Psoas muscle (tissue), 7 donors: ENCODE measurements at regions not wholly inside any gene's neighbourhood (a gene's known extent, or its start where the extent isn't known, plus 50 kb on each side); places are given as distances from the start of the nearest gene placed in this dataset.

Source experiments
- ATAC-seq, 4 donors: fragments of 200-7000 bp; cut with Tn5 transposase; one replicate each; pipeline ENCODE4 v1.9.1; 2020; ENCODE audit warnings: moderate library complexity in 3 of 4, mild to moderate bottlenecking in 2 of 4
- DNase-seq, 2 donors: peaks; one replicate each; pipeline ENCODE4 v3.0.0-alpha.2; 2020
- H3K27ac ChIP-seq: fragments of 200-600 bp; one replicate; pipeline ENCODE4 v1.8.0; 2022
- H3K27me3 ChIP-seq, 3 donors: fragments of 200-600 bp in 1 of 3; one replicate each; pipeline versions ENCODE4 v1.6.1 to v1.8.0; 2013 to 2022; ENCODE audit warnings: low read length in 2 of 3, mild to moderate bottlenecking in 2 of 3, moderate library complexity in 1 of 3; ENCODE audit not compliant: insufficient read depth in 3 of 3
- H3K36me3 ChIP-seq, 2 donors: fragments of 200-600 bp in 1 of 2; one replicate each; pipeline versions ENCODE4 v1.6.1 to v1.8.0; 2013 to 2022; ENCODE audit warnings: low read depth in 1 of 2, mild to moderate bottlenecking in 1 of 2, moderate library complexity in 1 of 2; ENCODE audit not compliant: insufficient read depth in 1 of 2
- H3K4me1 ChIP-seq: fragments of 200-600 bp; one replicate; pipeline ENCODE4 v1.8.0; 2022
- H3K4me3 ChIP-seq: fragments of 200-600 bp; one replicate; pipeline ENCODE4 v1.8.0; 2022; ENCODE audit warnings: mild to moderate bottlenecking
- H3K9me3 ChIP-seq: fragments of 200-600 bp; one replicate; pipeline ENCODE4 v1.8.0; 2022
- WGBS, 3 donors: extraction: QIAGEN DNeasy Blood & Tissue Kit; methylation state at CpG; one replicate each; pipeline versions ENCODE4 v1.1.6 to v1.1.7; 2013; 5-methylcytosine and 5-hydroxymethylcytosine counted together
- intact Hi-C, 2 donors: fragments of 100-400 bp; cut with DNase I; formaldehyde crosslinking; loops; one replicate each; pipeline versions ENCODE4 v1.11.0 to v1.14.2; 2022
- TF ChIP-seq, protein P1 (sequence below): fragments of 200-600 bp; IDR thresholded peaks from one replicate; pipeline ENCODE4 v1.8.0; 2022; ENCODE audit warnings: antibody characterized with exemption
- donor health status: healthy with polysubstance abuse.
- donor health status: DM: no; HTN: no; CAD: no; lungs with moderate emphysema.
- donor health status: Bipolar disorder and iron deficiency.
- donor health status: healthy.
- donor health status: DM: yes; HTN: yes; CAD: no.
- donor health status: DM: no; HTN: no; CAD: no.
- donor health status: DM: yes; HTN: yes; CAD: no.

DNA sequence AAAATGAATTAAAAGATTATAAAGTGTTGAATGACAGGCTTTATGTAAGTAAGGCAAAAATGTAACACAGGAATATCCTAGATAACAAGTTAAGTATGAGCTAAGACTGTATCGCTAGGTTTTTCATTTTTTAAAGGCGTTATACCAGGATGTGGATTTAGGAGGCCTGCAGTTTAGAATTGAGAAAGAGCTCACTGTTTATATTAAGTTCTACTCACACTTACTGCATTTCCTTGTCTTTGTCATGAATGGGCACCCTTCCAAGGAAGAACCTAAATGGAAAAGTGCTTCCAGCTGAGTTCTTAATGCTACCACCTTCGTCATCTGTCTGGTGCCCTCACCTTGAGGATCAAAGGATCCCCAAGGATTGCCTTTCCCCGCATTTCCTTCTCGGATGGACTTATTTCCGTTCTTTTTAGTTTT, 148.7 kb downstream of the SOX4 start:
- no peak for DNase-seq
- no peak overlapping the region for H3K27ac ChIP-seq
- TF ChIP-seq, protein P1, sequence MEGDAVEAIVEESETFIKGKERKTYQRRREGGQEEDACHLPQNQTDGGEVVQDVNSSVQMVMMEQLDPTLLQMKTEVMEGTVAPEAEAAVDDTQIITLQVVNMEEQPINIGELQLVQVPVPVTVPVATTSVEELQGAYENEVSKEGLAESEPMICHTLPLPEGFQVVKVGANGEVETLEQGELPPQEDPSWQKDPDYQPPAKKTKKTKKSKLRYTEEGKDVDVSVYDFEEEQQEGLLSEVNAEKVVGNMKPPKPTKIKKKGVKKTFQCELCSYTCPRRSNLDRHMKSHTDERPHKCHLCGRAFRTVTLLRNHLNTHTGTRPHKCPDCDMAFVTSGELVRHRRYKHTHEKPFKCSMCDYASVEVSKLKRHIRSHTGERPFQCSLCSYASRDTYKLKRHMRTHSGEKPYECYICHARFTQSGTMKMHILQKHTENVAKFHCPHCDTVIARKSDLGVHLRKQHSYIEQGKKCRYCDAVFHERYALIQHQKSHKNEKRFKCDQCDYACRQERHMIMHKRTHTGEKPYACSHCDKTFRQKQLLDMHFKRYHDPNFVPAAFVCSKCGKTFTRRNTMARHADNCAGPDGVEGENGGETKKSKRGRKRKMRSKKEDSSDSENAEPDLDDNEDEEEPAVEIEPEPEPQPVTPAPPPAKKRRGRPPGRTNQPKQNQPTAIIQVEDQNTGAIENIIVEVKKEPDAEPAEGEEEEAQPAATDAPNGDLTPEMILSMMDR, result no peak
- no peaks in the 10 kb centered on the region for H3K9me3 ChIP-seq
- no peaks in the 10 kb centered on the region for H3K4me1 ChIP-seq
- no peaks in the 10 kb centered on the region for H3K36me3 ChIP-seq
- intact Hi-C loops, result no loop called here
- 78 to 82% (median 82%) methylated on average over 6 of the region's 6 CpGs for WGBS, 3 donors
- no peaks in the 10 kb centered on the region for H3K27me3 ChIP-seq
- ATAC-seq, result no peak
- no peak overlapping the region for H3K4me3 ChIP-seq

DNA sequence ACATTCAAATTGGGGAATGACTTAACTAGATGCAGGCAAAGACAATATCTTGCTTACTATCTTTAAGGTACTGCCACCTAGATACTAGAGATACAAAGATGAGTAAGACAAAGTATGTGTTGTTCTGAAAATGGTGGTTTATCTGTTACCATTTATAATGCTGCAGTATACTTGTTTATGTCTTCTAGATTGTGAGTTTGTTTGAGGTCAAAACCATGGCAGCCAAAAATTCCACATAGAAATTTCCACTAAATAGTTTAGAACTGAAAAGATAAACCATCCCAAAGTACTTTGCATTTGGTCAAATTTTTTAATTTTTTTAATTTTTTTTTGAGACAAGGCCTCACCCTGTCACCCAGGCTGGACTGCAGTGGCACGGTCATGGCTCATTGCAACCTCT, 150.8 kb downstream of the SOX4 start:
- H3K4me3 ChIP-seq, result no peak overlapping the region
- TF ChIP-seq, protein P1, result no peak
- H3K4me1 ChIP-seq, result no peaks in the 10 kb centered on the region
- no peaks in the 10 kb centered on the region for H3K9me3 ChIP-seq
- H3K27me3 ChIP-seq, result no peaks in the 10 kb centered on the region
- H3K36me3 ChIP-seq, result no peaks in the 10 kb centered on the region
- H3K27ac ChIP-seq, result no peak overlapping the region
- intact Hi-C loops, result no loop called here
- ATAC-seq (no peak), DNase-seq (no peak)
- 90 to 98% (median 92%) methylated on average over 1 of the region's 1 CpG for whole genome bisulfite sequencing, 3 donors

DNA sequence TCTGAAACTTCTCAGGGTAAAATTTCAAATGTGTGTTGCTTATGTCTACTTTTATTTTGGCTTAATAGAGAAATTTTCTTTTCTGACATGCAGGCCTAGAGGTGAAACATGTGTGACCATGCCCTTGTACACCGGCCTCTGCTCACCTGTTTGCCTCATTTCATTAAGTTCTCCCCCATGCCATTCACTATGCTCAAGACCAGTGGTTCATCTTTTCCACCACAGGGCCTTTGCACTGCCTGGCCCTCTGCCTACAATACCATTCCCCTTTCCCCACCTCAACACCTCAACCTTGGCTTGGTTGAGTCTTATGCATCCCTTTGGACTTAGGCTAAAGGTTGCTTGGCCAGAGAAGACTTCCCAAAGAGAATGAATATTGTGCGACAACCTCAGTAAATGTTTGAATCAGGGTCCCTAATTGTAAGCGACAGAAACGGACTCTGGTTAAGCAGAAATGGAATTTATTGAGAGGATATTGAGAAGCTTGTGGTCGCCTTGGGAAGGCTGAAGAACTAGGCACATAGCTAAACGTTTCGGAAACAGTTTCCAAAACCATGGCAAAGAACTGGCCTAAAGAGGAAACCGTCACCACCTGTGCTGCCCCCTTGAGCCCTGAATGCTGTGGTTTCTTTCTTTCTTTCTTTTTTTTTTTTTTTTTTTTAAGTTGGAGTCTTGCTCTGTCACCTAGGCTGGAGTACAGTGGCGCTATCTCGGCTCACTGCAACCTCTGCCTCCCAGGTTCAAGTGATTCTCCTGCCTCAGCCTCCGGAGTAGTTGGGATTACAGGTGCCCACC, 152.2 kb downstream of the SOX4 start:
- Histone ChIP-seq H3K36me3 (no peaks in the 10 kb centered on the region), H3K27ac (no peak overlapping the region), H3K9me3 (no peaks in the 10 kb centered on the region), H3K27me3 (no peaks in the 10 kb centered on the region), H3K4me1 (no peaks in the 10 kb centered on the region), H3K4me3 (no peak overlapping the region)
- no peak for ATAC-seq
- WGBS, 3 donors, result 86 to 95% (median 93%) methylated on average over 11 of the region's 11 CpGs
- TF ChIP-seq, protein P1, result no peak
- intact Hi-C loops, result no loop called here
- DNase-seq, result no peak

DNA sequence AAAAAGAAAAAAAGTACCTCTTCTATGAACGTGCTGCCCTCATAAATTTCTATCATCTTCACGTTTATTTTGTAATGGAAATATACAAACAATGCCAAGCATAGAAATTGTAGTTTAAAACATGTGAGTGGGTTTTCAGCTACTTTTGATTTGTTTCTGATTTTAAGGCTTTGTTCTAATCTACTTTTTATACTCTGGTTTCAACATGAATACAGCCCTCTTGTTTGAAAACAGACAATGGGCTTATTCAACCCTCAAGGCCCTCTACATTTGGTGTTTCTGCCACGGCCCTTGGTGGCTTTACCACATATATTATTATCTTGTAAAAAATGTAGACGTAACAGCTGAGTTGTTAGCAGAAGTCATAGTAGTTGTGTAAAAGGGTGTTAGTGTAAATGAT, 153.9 kb downstream of the SOX4 start:
- no peak overlapping the region for H3K4me3 ChIP-seq
- TF ChIP-seq, protein P1, result no peak
- H3K4me1 ChIP-seq, result no peaks in the 10 kb centered on the region
- no peaks in the 10 kb centered on the region for H3K9me3 ChIP-seq
- no peaks in the 10 kb centered on the region for H3K27me3 ChIP-seq
- H3K27ac ChIP-seq, result no peak overlapping the region
- H3K36me3 ChIP-seq, result no peaks in the 10 kb centered on the region
- intact Hi-C loops, result no loop called here
- DNase-seq (no peak), ATAC-seq (no peak)
- WGBS, 3 donors, result 51 to 69% (median 68%) methylated on average over 4 of the region's 4 CpGs
